HG03460 (cell line): ENCODE measurements at regions not wholly inside any gene's neighbourhood (a gene's known extent, or its start where the extent isn't known, plus 50 kb on each side); places are given as distances from the start of the nearest gene placed in this dataset.
"Not testable (repeated sequence)": the region's sequence is repeated elsewhere in the genome, so short reads cannot be mapped to it uniquely, and the experiment has no call there.

Source experiments
- ATAC-seq: cut with Tn5 transposase; IDR thresholded peaks from one replicate; pipeline ENCODE4 v1.9.1; 2021; ENCODE audit not compliant: unreplicated experiment

DNA sequence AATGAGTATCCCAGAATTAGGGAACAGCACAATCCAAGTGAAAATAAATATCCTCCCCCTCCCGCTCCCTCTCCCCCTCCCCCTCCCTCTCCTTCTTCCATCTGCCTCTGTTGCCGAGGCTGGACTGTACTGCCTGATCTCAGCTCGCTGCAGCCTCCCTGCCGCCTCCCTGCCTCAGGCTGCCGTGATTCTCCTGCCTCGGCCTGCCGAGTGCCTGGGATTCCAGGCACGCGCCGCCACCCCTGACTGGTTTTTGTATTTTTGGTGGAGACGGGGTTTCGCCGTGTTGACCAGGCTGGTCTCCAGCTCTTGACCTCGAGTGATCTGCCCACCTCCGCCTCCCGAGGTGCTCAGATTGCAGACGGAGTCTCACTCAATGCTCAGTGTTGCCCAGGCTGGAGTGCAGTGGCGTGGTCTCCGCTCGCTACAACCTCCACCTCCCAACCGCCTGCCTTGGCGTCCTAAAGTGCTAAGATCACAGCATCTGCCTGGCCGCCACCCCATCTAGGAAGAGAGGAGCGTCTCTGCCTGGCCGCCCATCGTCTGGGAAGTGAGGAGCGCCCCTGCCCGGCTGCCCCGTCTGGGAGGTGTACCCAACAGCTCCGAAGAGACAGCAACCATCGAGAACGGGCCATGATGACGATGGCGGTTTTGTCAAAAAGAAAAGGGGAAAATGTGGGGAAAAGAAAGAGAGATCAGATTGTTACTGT is 178.9 kb upstream of the IPO5 start:
- not testable (repeated sequence) for ATAC-seq

DNA sequence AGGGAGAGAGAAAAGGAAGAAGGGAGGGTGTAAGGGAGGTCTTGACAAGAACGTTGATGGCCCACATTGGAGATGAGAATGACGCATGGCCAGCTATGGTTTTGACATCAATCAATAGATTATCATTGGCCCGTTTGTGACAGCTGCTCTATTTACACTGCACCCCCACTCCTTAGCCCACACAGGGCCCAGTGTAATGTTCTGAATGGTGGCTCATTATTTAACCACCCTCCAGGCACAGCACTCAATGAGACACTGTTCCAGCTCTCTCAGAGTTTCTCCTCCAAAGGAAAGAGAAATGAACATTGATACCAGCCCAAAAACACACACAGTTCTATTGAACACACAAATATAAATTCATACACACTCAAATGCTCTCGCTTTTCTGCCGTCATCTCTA is 173.0 kb upstream of the IPO5 start:
- no peak for ATAC-seq

DNA sequence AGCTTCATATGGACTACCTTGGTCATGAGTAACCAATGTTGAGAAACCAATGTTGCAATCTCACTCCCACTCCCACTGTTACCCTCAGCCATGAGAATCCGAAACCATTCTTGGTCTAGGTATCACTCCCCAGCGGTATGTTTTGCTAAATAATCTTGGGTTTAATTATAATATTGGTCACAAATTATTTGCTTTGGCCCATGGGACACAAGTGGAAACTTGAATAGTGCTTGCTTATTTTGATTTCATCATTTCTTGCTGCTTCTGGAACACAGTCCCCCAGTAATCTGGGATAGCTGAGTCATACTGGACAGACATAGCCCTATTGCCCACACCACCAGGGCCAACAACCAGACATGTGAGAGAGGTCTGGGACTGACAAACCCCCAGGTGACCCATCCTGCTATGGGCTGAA is 171.6 kb upstream of the IPO5 start:
- no peak for ATAC-seq

GRCh38 chr13:97786510-97786909 is 167.0 kb upstream of the IPO5 start:
- ATAC-seq, result no peak

- no peak for ATAC-seq
Measured at GRCh38 chr13:97797553-97797952, 155.9 kb upstream of the IPO5 start.

GRCh38 chr13:97798171-97798821 is 155.2 kb upstream of the IPO5 start:
- ATAC-seq, result no peak

GRCh38 chr13:97798836-97799235 is 154.6 kb upstream of the IPO5 start:
- no peak for ATAC-seq

DNA sequence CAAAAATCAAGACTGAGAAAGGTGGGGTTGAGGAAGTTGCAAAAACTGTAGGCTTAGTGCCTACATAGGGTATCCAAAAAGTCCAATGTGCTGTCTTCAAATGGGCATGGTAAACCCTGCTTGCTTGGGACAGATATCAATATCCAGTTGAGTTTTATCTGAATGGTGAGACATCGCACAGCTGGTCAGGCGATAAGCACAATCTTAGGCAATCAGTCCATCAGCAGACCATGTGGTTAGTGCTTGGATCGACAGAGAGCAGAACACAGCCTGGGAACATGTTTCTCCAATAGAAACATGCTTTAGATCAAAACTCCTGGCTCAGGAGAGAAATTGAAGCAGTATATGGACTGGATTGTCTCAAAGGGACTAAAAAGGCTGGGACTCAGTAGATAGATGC is 151.3 kb upstream of the IPO5 start:
- ATAC-seq, result no peak

DNA sequence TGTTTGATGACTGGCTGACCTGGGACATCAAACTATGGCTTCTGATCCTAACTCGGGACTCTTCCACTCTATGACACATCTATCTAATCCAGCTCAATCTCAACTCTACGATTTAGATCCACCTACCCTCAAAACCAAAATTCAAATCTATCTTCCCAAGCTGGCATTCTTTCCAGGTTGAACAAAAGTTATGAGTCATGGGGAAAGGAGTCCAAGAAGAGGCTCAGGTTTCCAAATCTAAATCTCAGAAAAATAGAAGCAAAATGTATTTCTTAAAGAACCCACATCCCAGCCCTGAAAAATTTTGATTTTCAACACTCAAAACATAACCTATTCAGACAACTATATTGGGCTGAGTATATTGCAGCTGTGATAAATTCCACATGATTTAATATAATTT is 143.9 kb upstream of the IPO5 start:
- ATAC-seq, result no peak

GRCh38 chr13:97810152-97810551 is 143.3 kb upstream of the IPO5 start:
- ATAC-seq, result no peak

DNA sequence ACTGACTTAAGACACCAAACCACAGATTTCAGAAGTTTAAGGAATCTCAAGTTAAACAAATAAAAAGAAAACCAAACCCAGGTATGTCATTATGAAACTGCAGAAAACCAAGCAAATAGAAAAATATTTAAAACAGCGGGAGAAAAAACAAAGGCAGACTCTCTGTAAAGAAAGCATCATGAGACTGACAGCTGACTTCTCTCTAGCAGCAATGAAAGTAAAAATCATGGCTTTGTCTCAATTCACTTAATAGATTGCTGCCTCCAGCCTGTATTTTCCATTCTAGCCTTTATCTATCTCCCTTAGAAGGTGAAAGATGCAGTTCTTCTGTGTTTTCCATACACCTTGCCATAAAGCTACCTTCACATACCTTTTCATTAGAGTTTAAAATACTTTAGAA is 131.1 kb upstream of the IPO5 start:
- no peak for ATAC-seq

- ATAC-seq, result no peak
Measured at GRCh38 chr13:97826421-97827012, 127.0 kb upstream of the IPO5 start.

GRCh38 chr13:97834250-97834649 is 119.2 kb upstream of the IPO5 start:
- no peak for ATAC-seq

DNA sequence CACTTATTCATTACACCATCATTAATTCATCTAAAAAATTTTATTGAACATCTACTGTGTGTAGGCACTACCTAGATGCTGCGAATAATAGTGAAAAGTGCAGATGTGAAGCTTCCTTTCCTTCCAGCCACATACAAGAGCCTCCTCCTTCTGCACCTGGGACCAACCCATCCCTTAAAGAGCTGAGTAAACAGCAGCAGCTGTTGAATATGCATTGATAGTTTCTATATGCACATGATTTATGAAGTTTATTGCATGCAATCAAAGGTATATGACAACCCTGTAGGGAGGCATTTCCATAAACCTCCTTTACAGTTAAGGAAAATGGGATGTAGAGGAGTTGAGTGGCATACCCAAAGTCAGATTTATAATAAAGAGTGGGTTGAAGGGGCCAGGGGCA is 110.3 kb upstream of the IPO5 start:
- no peak for ATAC-seq

GRCh38 chr13:97844151-97844550 is 109.3 kb upstream of the IPO5 start:
- no peak for ATAC-seq

- no peak for ATAC-seq
Measured at GRCh38 chr13:97848886-97849285, 104.6 kb upstream of the IPO5 start.

DNA sequence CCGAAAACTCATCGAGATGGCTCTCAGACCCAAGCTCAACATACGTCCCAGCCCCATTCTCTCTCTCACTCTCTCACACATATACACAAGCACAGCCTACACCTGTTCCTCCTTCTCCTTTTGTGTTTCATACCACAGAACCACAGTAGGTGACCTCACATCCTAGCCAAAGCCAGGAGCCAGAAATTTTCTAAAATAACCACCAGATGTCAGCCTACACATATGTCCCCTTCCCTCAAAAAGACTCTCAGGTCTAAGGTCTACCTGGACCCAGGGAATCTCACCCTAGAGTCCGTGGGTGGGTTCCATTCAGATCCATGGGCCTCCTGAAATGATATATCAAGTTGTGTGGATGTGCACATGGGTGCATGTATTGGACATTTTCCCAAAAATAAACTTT is 104.2 kb upstream of the IPO5 start:
- peak; percentile 94 for ATAC-seq

- ATAC-seq, result no peak
Measured at GRCh38 chr13:97851269-97851668, 102.2 kb upstream of the IPO5 start.

- ATAC-seq, result no peak
Measured at GRCh38 chr13:97852181-97852874, 101.1 kb upstream of the IPO5 start.

- no peak for ATAC-seq
Measured at GRCh38 chr13:97853550-97853949, 99.9 kb upstream of the IPO5 start.

DNA sequence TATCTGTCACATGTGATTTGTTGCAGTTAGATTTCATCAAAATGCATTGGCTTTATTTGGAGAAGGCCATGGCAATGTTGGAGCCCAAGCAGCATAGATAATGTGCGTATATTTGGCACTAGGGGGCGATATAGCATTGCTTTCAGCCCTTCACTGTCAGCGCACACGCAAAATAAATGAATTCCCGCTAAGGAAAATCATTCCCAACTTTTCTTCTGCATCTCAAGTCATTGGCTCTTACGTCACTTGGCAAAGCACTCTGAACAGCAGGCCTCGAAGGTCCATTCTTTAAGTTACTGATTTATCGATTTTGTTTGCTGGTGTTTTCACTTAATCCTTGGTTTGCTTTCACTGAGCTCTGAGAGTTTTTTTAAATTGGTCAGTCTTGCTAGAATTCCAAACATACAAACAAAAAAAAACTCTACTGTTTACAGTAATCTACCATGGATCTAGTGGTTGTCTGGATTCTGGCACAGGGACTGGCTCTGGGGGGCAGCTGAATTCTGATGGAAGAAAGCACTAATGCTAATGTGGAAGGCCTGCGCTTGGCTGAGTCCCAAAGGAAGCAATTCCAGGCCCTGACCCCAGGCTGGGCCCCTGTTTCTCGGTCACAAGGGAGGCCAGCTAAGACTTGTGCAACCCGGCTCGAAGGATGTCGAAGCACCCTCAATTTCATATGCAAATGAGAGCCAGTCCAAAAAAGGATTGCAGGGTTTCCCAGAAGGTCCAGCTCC is 97.7 kb upstream of the IPO5 start:
- no peak for ATAC-seq
